H4 (cell line): ENCODE measurements at regions not wholly inside any gene's neighbourhood (a gene's known extent, or its start where the extent isn't known, plus 50 kb on each side); places are given as distances from the start of the nearest gene placed in this dataset.

Source experiments
- DNase-seq: peaks from one replicate; pipeline ENCODE4 v3.0.0-alpha.2; 2015; ENCODE audit warnings: low spot score

- DNase-seq: peak; percentile 46
These were observed 188.7 kb upstream of the LINGO1 start for GRCh38 chr15:77821188-77821958.

GRCh38 chr15:77819851-77820728 is 187.4 kb upstream of the LINGO1 start:
- DNase-seq: no peak

- no peak for DNase-seq
These were observed 186.5 kb upstream of the LINGO1 start for GRCh38 chr15:77819048-77819850.

- DNase-seq: no peak
These were observed 185.9 kb upstream of the LINGO1 start for GRCh38 chr15:77818484-77819047.

- DNase-seq: no peak
These were observed 184.7 kb upstream of the LINGO1 start for GRCh38 chr15:77817434-77817833.

GRCh38 chr15:77816983-77817382 is 184.3 kb upstream of the LINGO1 start:
- DNase-seq: no peak

GRCh38 chr15:77815015-77815414 is 182.3 kb upstream of the LINGO1 start:
- no peak for DNase-seq

- DNase-seq: no peak
These were observed 180.0 kb upstream of the LINGO1 start for GRCh38 chr15:77812664-77813063.

- DNase-seq: no peak
These were observed 178.6 kb upstream of the LINGO1 start for GRCh38 chr15:77811270-77811669.

- no peak for DNase-seq
These were observed 177.4 kb upstream of the LINGO1 start for GRCh38 chr15:77810130-77810571.

- DNase-seq: no peak
These were observed 176.0 kb upstream of the LINGO1 start for GRCh38 chr15:77808581-77809177.

GRCh38 chr15:77808075-77808474 is 175.4 kb upstream of the LINGO1 start:
- DNase-seq: no peak

- no peak for DNase-seq
These were observed 174.9 kb upstream of the LINGO1 start for GRCh38 chr15:77807611-77808010.

- peak; percentile 50 for DNase-seq
These were observed 174.4 kb upstream of the LINGO1 start for GRCh38 chr15:77807115-77807514.

- no peak for DNase-seq
These were observed 171.5 kb upstream of the LINGO1 start for GRCh38 chr15:77804210-77804609.

- no peak for DNase-seq
These were observed 170.8 kb upstream of the LINGO1 start for GRCh38 chr15:77803487-77803886.

- no peak for DNase-seq
These were observed 167.6 kb upstream of the LINGO1 start for GRCh38 chr15:77800305-77800704.

- DNase-seq: no peak
These were observed 166.1 kb upstream of the LINGO1 start for GRCh38 chr15:77798847-77799246.

GRCh38 chr15:77798151-77798835 is 165.6 kb upstream of the LINGO1 start:
- DNase-seq: no peak

- no peak for DNase-seq
These were observed 164.6 kb upstream of the LINGO1 start for GRCh38 chr15:77797270-77797669.
